DND-41 (cell line): ENCODE measurements at regions not wholly inside any gene's neighbourhood (a gene's known extent, or its start where the extent isn't known, plus 50 kb on each side); places are given as distances from the start of the nearest gene placed in this dataset.

Source experiments
- EZH2 ChIP-seq: IDR thresholded peaks from 3 replicates; pipeline ENCODE4 v1.6.1; 2012; ENCODE audit warnings: borderline replicate concordance, low read depth, mild to moderate bottlenecking, moderate library complexity, low read length, inconsistent platforms; ENCODE audit not compliant: severe bottlenecking
- TF ChIP-seq, protein P1 (sequence below): IDR thresholded peaks from 2 replicates; pipeline ENCODE4 v1.5.1; 2012; ENCODE audit warnings: borderline replicate concordance, low read length, moderate library complexity, mild to moderate bottlenecking; ENCODE audit not compliant: poor library complexity, severe bottlenecking; ENCODE audit errors: extremely low read depth

GRCh38 chr1:82090104-82090503 is 289.4 kb downstream of the ADGRL2 start:
- TF ChIP-seq, protein P1, sequence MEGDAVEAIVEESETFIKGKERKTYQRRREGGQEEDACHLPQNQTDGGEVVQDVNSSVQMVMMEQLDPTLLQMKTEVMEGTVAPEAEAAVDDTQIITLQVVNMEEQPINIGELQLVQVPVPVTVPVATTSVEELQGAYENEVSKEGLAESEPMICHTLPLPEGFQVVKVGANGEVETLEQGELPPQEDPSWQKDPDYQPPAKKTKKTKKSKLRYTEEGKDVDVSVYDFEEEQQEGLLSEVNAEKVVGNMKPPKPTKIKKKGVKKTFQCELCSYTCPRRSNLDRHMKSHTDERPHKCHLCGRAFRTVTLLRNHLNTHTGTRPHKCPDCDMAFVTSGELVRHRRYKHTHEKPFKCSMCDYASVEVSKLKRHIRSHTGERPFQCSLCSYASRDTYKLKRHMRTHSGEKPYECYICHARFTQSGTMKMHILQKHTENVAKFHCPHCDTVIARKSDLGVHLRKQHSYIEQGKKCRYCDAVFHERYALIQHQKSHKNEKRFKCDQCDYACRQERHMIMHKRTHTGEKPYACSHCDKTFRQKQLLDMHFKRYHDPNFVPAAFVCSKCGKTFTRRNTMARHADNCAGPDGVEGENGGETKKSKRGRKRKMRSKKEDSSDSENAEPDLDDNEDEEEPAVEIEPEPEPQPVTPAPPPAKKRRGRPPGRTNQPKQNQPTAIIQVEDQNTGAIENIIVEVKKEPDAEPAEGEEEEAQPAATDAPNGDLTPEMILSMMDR = peak; percentile 10
- TF ChIP-seq EZH2 = no peak
